PC-3 (cell line): ENCODE measurements at regions not wholly inside any gene's neighbourhood (a gene's known extent, or its start where the extent isn't known, plus 50 kb on each side); places are given as distances from the start of the nearest gene placed in this dataset.

Experiments
- CTCF ChIP-seq: fragments of 300-600 bp; sonication (generic); conservative IDR thresholded peaks from 2 replicates; pipeline ENCODE4 v1.5.1; 2017; ENCODE audit warnings: antibody characterized with exemption, low read depth, mild to moderate bottlenecking, low read length
- EZH2phosphoT487 ChIP-seq: fragments of 300-600 bp; sonication (generic); IDR thresholded peaks from 2 replicates; pipeline ENCODE4 v1.6.1; 2018; ENCODE audit warnings: mild to moderate bottlenecking, antibody characterized with exemption, low read length, borderline replicate concordance

GRCh38 chr6:164049517-164049988, 635.0 kb downstream of the QKI start:
- TF ChIP-seq CTCF: no peak
- no peak for TF ChIP-seq EZH2phosphoT487
